GM12878 (cell line): ENCODE measurements at regions not wholly inside any gene's neighbourhood (a gene's known extent, or its start where the extent isn't known, plus 50 kb on each side); places are given as distances from the start of the nearest gene placed in this dataset.

Experiments used
- BRCA1 ChIP-seq: IDR thresholded peaks from 2 replicates; pipeline ENCODE4 v1.6.1; 2011; ENCODE audit warnings: low read depth, low read length, improper control_type of control experiment
- CTCF ChIP-seq, 3 experiments: IDR thresholded peaks in 2 of 3; conservative IDR thresholded peaks in 1 of 3; 2 replicates each; pipeline ENCODE4 v1.5.1; 2011; ENCODE audit warnings: low read depth in 3 of 3, low read length in 3 of 3, mild to moderate bottlenecking in 3 of 3, control low read depth in 2 of 3, moderate library complexity in 2 of 3, inconsistent platforms in 1 of 3, mixed read lengths in 1 of 3; ENCODE audit not compliant: control insufficient read depth in 2 of 3, insufficient read depth in 1 of 3; ENCODE audit errors: extremely low read depth in 1 of 3
- GABPA ChIP-seq: IDR thresholded peaks from 2 replicates; pipeline ENCODE4 v1.6.1; 2014; ENCODE audit warnings: antibody characterized with exemption, low read depth, mild to moderate bottlenecking, inconsistent platforms
- RFX5 ChIP-seq: IDR thresholded peaks from 2 replicates; pipeline ENCODE4 v1.6.1; 2011; ENCODE audit warnings: low read depth, low read length, improper control_type of control experiment

DNA sequence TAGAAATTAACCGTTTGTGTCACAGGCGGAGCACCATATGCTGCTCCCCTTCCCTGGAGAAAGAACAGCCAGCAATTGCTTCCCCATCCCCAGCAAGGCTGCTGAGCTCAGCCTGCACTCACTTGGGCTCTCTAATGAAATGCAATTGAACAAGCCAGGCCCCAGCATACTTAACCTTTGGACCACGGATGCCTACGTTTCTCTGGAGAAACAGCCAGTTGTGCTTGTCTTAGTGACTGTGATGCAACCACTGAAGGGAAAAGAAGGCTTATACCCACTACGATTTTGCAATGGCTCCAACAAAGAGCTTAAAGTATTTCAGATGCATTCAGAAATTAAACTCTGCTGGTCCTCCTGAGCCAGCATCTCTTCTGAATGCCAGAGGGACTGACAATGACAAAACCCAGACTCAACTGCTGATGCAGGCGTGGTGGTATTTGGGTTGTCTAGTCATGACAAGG lies 51.3 kb upstream of the SESN3 start (continued):
- no peak for TF ChIP-seq GABPA
- no peak for TF ChIP-seq RFX5
- TF ChIP-seq BRCA1 = no peak
- no peak for TF ChIP-seq CTCF (IDR thresholded peaks at IDR 0.05 in 2 of 3, conservative IDR thresholded peaks at IDR 0.05 in 1 of 3; ENCODE audit: control insufficient read depth in 2 of 3, extremely low read depth in 1 of 3, insufficient read depth in 1 of 3, low read depth in 3 of 3, low read length in 3 of 3)
